ENCODE measurements at regions not wholly inside any gene's neighbourhood (a gene's known extent, or its start where the extent isn't known, plus 50 kb on each side); places are given as distances from the start of the nearest gene placed in this dataset.

DNA sequence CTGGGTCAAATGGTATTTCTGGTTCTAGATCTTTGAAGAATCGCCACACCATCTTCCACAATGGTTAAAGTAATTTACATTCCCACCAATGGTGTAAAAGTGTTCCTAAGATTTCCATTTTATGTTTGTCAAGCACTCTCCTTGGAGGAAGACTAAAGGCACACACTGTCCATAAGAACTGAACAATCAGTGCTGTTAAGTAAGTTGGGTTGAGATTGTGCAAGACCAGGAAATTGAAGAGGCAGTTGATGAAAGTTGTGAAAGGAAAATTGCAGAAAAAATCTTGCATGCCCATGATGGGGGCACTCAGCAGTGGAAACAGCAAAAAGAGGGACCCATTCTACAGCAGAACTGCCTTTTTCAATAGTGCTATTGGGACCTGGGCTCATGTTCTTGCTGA, 323.6 kb downstream of the DLEU7 start:
- Histone ChIP-seq H3K36me3 (no peaks in the 10 kb centered on the region), H3K27ac (peak overlapping the region in 1 of 10 donors; percentile 37), H3K4me3 (no peak overlapping the region), H3K27me3 (no peaks in the 10 kb centered on the region), H3K4me1 (peaks cover 0 to 68% (median 23%) of the 10 kb centered on the region in 9 donors), H3K9me3 (no peaks in the 10 kb centered on the region)
- 100% methylated on average over 1 of the region's 1 CpG for WGBS, 2 donors
- intact Hi-C loops (cut with DNase I): loop anchor here in 7 of 10 donors (5.0 to 10.0 kb wide), 8 partner anchors 95 to 545 kb away; partner anchors contain the start of gene TRIM13 (in 1 of the 7)
- no peak for TF ChIP-seq CTCF (IDR thresholded peaks at IDR 0.05)
- ATAC-seq (peak in 1 of 8 donors; percentile 61), DNase-seq (no peak)

- peak overlapping the region in 2 of 10 donors; percentile 37 to 55 for H3K27ac ChIP-seq
- WGBS, 2 donors: 80 to 82% methylated on average over 4 of the region's 4 CpGs
- H3K4me1 ChIP-seq: peaks cover 0 to 69% (median 25%) of the 10 kb centered on the region in 9 donors
- H3K27me3 ChIP-seq: no peaks in the 10 kb centered on the region
- ATAC-seq (no peak), DNase-seq (no peak)
- H3K4me3 ChIP-seq: no peak overlapping the region
- intact Hi-C loops (cut with DNase I): loop anchor here in 7 of 10 donors (10.0 kb wide), 6 partner anchors 96 to 546 kb away; partner anchors contain the start of gene TRIM13 (in 1 of the 7)
- H3K9me3 ChIP-seq: no peaks in the 10 kb centered on the region
- TF ChIP-seq CTCF (IDR thresholded peaks at IDR 0.05): no peak
- H3K36me3 ChIP-seq: no peaks in the 10 kb centered on the region
Measured at GRCh38 chr13:50521006-50521830, 322.3 kb downstream of the DLEU7 start.

GRCh38 chr13:50521831-50522149, 321.7 kb downstream of the DLEU7 start:
- WGBS, 2 donors: 29 to 38% methylated on average over 3 of the region's 3 CpGs
- intact Hi-C loops (cut with DNase I): loop anchor here in 7 of 10 donors (10.0 kb wide), 6 partner anchors 97 to 547 kb away; partner anchors contain the start of gene TRIM13 (in 1 of the 7)
- no peak for TF ChIP-seq CTCF (IDR thresholded peaks at IDR 0.05)

GRCh38 chr13:50522506-50522905, 321.0 kb downstream of the DLEU7 start:
- intact Hi-C loops (cut with DNase I): loop anchor here in 7 of 10 donors (10.0 kb wide), 6 partner anchors 98 to 548 kb away; partner anchors contain the start of gene TRIM13 (in 1 of the 7)
- no peak overlapping the region for H3K27ac ChIP-seq
- peaks cover 0 to 79% (median 38%) of the 10 kb centered on the region in 9 donors for H3K4me1 ChIP-seq

More at GRCh38 chr13:50521831-50522149, 321.7 kb downstream of the DLEU7 start:
- no peaks in the 10 kb centered on the region for H3K36me3 ChIP-seq
- DNase-seq: no peak
- H3K4me3 ChIP-seq: no peak overlapping the region
- ATAC-seq: peak in 6 of 8 donors; percentile 44 to 66 (median 55)
- H3K9me3 ChIP-seq: no peaks in the 10 kb centered on the region
- H3K4me1 ChIP-seq: peaks cover 0 to 74% (median 31%) of the 10 kb centered on the region in 9 donors
- H3K27ac ChIP-seq: peak overlapping the region in 2 of 10 donors; percentile 55 to 71
- H3K27me3 ChIP-seq: no peaks in the 10 kb centered on the region

More at GRCh38 chr13:50522506-50522905, 321.0 kb downstream of the DLEU7 start:
- WGBS, 2 donors: 92 to 94% methylated on average over 3 of the region's 3 CpGs
- DNase-seq (no peak), ATAC-seq (no peak)
- Histone ChIP-seq H3K27me3 (no peaks in the 10 kb centered on the region), H3K9me3 (no peaks in the 10 kb centered on the region), H3K4me3 (no peak overlapping the region), H3K36me3 (no peaks in the 10 kb centered on the region)
- no peak for TF ChIP-seq CTCF (IDR thresholded peaks at IDR 0.05)
